ENCODE measurements at regions not wholly inside any gene's neighbourhood (a gene's known extent, or its start where the extent isn't known, plus 50 kb on each side); places are given as distances from the start of the nearest gene placed in this dataset.

DNA sequence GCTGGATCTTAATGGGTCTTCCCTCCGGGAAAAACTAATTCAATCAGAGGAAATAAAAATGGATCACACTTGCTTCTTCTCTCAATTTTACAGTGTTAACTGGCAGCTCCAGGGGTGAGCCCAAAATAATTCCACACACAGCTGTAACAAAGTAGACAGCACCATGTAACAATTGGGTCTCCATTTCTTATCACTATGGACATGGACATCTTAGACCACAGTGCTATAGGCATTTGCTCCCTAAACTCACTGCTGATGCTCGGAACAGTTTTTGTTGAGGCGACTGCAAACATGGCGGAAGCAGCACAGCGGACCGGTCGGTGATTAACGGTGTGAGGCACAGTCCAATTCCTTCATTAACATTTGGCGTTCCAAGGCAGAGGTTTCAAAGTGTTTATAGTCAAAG, 144.7 kb upstream of the NCK2 start:
- Histone ChIP-seq H4K91ac (replicated peaks; ENCODE audit: insufficient read length, low read length) (no peak overlapping the region), H3K4me2 (ENCODE audit: insufficient read depth in 1 of 2, low read depth in 2 of 2, low read length in 2 of 2) (no peak overlapping the region), H3K18ac (ENCODE audit: extremely low read depth, low read length) (no peak overlapping the region), H3K27ac (ENCODE audit: low read depth, low read length) (no peak overlapping the region), H2AFZ (ENCODE audit: low read length) (no peak overlapping the region), H3K79me2 (ENCODE audit: control insufficient read depth in 1 of 2, insufficient read depth in 2 of 2, low read length in 2 of 2) (no peaks in the 10 kb centered on the region), H2BK20ac (ENCODE audit: low read length) (no peak overlapping the region), H3K23ac (ENCODE audit: insufficient read length) (no peak overlapping the region), H3K14ac (ENCODE audit: insufficient read length) (no peak overlapping the region), H3K27me3 (replicated peaks in 1 of 4; ENCODE audit: control insufficient read depth in 3 of 4, extremely low read depth in 1 of 4, insufficient read depth in 3 of 4, low read length in 3 of 4) (no peaks in the 10 kb centered on the region), H3K79me1 (ENCODE audit: low read depth, low read length) (no peaks in the 10 kb centered on the region), H2BK120ac (replicated peaks; ENCODE audit: low read depth, low read length) (no peak overlapping the region), H4K20me1 (replicated peaks in 1 of 2; ENCODE audit: control insufficient read depth in 1 of 2, insufficient read depth in 2 of 2, low read length in 2 of 2) (no peaks in the 10 kb centered on the region), H2BK12ac (ENCODE audit: low read depth, low read length) (no peak overlapping the region), H3K4me1 (replicated peaks in 1 of 4; ENCODE audit: control insufficient read depth in 3 of 4, insufficient read depth in 4 of 4, low read length in 3 of 4) (peaks cover 0 to 5% (median 1%) of the 10 kb centered on the region in 4 experiments; a peak in 2 of 7 replicates), H3K23me2 (ENCODE audit: low read depth, low read length) (no peaks in the 10 kb centered on the region), H2AK5ac (ENCODE audit: low read depth, low read length) (no peak overlapping the region), H2BK15ac (ENCODE audit: low read length) (no peak overlapping the region), H3K56ac (replicated peaks; ENCODE audit: insufficient read length, low read depth, low read length) (no peak overlapping the region), H3K9me3 (ENCODE audit: insufficient read depth in 2 of 2, low read depth in 1 of 2, low read length in 1 of 2) (no peaks in the 10 kb centered on the region), H4K5ac (ENCODE audit: insufficient read length, low read depth, low read length) (no peak overlapping the region), H3K4me3 (ENCODE audit: extremely low read depth in 1 of 4, insufficient read depth in 2 of 4, low read depth in 3 of 4, low read length in 4 of 4) (no peak overlapping the region), H3K36me3 (ENCODE audit: control insufficient read depth in 2 of 4, insufficient read depth in 4 of 4, low read length in 3 of 4) (no peaks in the 10 kb centered on the region), H3K9ac (replicated peaks in 1 of 4; ENCODE audit: extremely low read depth in 1 of 4, low read depth in 3 of 4, low read length in 3 of 4) (no peak overlapping the region), H3K4ac (replicated peaks; ENCODE audit: insufficient read length, low read depth, low read length) (no peak overlapping the region), H2BK5ac (ENCODE audit: low read depth, low read length) (no peak overlapping the region), H4K8ac (ENCODE audit: extremely low read depth, insufficient read depth, low read length) (no peak overlapping the region)
- ChIA-PET POLR2A (ENCODE audit: partially characterized antibody) (no interaction called here), CTCF (ENCODE audit: partially characterized antibody) (interaction anchor here (1.0 kb wide), 1 partner anchor 23 kb away, joined by 4 read pairs; no protein-coding TSS in a partner anchor)
- DNase-seq (ENCODE audit: low read depth in 1 of 2, low spot score in 2 of 2) (no peak), FAIRE-seq (no peak)
- WGBS, 2 experiments (ENCODE audit: extremely low coverage in 1 of 2, insufficient coverage in 1 of 2, insufficient read length in 1 of 2, insufficient replicate concordance in 2 of 2, low coverage in 1 of 2, low lambda C conversion rate in 2 of 2, missing lambda C conversion rate in 1 of 2): 92% methylated on average over 9 of the region's 9 CpGs; no CpG with 5 or more reads in 1 of the 2 experiments
- TF ChIP-seq YY1 (IDR thresholded peaks at IDR 0.05; ENCODE audit: low read depth, low read length) (no peak), POLR2A (IDR thresholded peaks at IDR 0.05; ENCODE audit: control extremely low read depth in 1 of 2, low read depth in 2 of 2, low read length in 2 of 2) (no peak), CBX5 (IDR thresholded peaks at IDR 0.05; ENCODE audit: low read depth, low read length) (no peak), GTF2F1 (IDR thresholded peaks at IDR 0.05; ENCODE audit: borderline replicate concordance, low read depth, low read length) (no peak), NANOG (IDR thresholded peaks at IDR 0.05; ENCODE audit: insufficient read depth, low read depth, low read length, poor library complexity, severe bottlenecking) (no peak), HDAC6 (IDR thresholded peaks at IDR 0.05; ENCODE audit: low read depth, low read length) (no peak), SIN3A (conservative IDR thresholded peaks at IDR 0.05 in 1 of 2, IDR thresholded peaks at IDR 0.05 in 1 of 2; ENCODE audit: low read depth in 1 of 2, low read length in 2 of 2) (no peak), POU5F1 (IDR thresholded peaks at IDR 0.05; ENCODE audit: low read depth, low read length) (no peak), EZH2 (IDR thresholded peaks at IDR 0.05; ENCODE audit: low read depth, low read length, severe bottlenecking) (no peak), CHD1 (IDR thresholded peaks at IDR 0.05; ENCODE audit: low read depth, low read length) (no peak), SP2 (IDR thresholded peaks at IDR 0.05; ENCODE audit: low read length) (no peak), CHD2 (IDR thresholded peaks at IDR 0.05; ENCODE audit: low read length) (no peak), KDM4A (IDR thresholded peaks at IDR 0.05; ENCODE audit: low read depth, low read length, severe bottlenecking) (no peak), RNF2 (IDR thresholded peaks at IDR 0.05; ENCODE audit: borderline replicate concordance, low read depth, low read length, missing control alignments, poor library complexity, severe bottlenecking) (no peak)
- TF ChIP-seq, protein P1, sequence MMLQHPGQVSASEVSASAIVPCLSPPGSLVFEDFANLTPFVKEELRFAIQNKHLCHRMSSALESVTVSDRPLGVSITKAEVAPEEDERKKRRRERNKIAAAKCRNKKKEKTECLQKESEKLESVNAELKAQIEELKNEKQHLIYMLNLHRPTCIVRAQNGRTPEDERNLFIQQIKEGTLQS (IDR thresholded peaks at IDR 0.05; ENCODE audit: insufficient read depth, low read depth, low read length): no peak
